ENCODE measurements at regions not wholly inside any gene's neighbourhood (a gene's known extent, or its start where the extent isn't known, plus 50 kb on each side); places are given as distances from the start of the nearest gene placed in this dataset.
"Not testable (repeated sequence)": the region's sequence is repeated elsewhere in the genome, so short reads cannot be mapped to it uniquely, and the experiment has no call there.

DNA sequence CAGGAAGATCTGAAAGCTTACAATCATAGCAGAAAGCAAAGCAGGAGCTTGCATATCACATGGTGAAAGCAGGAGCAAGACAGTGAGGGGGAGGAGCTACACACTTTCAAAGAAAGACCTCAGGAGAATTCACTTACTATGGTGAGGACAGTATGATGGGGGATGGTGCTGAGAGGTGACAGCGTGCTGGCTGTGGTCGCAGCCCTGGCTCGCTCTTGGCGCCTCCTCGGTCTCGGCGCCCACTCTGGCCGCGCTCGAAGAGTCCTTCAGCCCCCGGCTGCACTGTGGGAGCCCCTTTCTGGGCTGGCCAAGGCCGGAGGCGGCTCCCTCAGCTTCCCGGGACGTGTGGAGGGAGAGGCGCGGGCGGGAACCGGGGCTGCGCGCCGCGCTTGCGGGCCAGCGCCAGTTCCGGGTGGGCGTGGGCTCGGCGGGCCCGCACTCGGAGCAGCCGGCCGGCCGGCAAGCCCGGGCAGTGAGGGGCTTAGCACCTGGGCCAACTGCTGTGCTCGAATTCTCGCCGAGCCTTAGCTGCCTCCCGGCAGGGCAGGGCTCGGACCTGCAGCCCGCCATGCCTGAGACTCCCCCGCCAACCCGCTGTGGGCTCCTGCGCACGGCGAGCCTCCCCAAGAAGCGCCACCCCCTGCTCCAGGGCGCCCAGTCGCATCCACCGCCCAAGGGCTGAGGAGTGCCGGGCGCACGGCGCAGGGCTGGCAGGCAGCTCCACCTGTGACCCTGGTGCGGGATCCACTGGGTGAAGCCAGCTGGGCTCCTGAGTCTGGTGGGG lies 131.9 kb upstream of the SPATS2L start:
- no peak for DNase-seq

DNA sequence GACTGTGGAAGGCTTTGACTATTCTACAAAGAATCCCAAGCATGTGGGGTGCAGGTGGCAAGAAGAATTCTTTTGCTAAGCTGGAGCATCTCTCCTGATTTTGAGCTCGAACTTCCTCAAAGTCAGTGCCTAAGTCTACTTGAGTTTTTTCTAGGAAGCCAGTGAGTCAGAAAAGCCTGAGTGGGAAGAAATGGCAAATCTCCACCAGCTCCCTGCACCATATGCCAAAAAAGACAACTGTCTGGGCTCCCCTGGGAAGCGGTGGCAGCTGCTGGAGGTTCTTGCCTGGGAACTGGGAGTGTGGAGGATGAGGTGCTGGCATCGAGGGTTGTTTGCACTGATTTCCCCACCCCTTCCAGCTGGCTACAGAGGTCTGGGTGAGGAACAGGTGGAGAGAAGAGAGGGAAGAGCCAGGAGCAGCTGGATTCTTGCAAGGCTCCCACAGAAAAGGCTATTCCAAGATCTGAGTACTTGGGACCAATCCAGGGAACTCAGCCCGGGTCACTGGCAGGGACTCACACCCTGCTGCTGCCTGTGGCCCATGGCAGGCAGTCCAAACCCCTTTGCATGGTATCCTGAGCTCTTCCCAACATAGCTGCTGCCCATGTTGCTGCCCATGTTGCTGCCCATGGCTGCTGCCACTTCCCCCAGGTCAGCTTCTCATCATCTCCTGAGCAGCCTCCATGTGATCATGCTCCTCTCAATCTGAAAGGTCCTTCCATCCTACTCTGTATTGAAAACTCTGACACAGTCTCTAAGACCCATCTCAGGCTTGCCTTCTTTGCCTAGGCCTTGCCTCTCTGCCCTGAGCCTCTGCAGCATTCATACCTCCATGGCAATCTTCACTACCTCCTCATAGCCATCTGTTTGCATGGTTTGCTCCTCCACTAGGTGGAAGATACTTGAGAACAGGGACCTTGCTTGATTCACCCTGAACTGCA lies 128.3 kb upstream of the SPATS2L start:
- DNase-seq = no peak

DNA sequence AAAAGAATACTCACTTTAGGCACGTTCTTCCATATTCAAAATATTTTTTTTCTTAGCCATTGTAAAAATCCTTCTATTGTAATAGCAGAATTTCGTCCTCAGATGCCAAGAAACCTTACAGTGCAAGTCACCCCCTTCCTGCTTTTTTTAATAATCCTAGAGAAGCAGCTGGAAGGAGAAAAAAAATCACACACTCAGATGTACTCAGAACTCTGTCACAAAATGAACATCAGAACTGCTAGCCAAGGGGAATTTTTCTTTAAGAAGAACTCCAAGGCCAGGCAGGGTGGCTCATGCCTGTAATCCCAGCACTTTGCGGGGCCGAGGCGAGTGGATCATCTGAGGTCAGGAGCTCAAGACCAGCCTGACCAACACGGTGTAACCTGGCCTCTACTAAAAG lies 127.3 kb upstream of the SPATS2L start:
- no peak for DNase-seq

DNA sequence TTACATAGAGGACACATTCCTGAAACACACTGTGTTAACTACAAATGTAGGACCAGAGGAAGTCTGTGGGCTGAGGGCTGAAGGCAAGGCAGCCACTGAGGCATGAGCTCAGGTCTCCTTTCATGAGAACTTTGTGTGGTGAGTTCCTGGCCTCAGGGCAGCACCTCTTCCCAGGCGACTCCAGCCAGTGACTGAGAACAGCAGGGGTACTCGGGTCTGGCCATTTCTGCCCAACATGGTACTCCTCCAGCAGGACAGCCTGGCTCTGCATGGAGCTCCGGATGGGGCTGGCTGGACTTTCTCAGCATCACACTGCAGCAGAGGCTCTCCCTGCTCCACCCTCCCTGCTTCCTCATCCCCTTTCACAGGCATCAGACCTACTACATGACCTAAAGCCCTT lies 125.5 kb upstream of the SPATS2L start:
- DNase-seq = no peak

DNA sequence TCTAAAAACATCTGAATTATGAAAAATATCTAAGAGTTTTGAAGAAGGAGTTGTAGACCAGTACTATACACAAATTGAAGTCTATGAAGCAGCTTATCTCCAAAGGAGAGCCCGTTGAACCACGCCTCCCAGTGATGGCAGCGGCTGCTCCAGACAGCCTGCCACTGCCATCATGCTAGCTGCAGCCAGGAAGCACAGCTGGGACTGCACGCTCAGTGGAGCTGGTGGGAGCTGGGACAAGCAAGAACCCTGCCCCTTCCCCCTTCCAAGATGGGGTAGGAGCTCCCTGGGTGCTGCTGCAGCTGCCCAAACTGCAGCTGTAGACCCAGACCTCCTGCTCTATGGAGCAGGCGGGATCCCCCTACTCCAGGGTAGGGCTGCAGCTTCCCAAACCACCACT lies 124.7 kb upstream of the SPATS2L start:
- DNase-seq = no peak

DNA sequence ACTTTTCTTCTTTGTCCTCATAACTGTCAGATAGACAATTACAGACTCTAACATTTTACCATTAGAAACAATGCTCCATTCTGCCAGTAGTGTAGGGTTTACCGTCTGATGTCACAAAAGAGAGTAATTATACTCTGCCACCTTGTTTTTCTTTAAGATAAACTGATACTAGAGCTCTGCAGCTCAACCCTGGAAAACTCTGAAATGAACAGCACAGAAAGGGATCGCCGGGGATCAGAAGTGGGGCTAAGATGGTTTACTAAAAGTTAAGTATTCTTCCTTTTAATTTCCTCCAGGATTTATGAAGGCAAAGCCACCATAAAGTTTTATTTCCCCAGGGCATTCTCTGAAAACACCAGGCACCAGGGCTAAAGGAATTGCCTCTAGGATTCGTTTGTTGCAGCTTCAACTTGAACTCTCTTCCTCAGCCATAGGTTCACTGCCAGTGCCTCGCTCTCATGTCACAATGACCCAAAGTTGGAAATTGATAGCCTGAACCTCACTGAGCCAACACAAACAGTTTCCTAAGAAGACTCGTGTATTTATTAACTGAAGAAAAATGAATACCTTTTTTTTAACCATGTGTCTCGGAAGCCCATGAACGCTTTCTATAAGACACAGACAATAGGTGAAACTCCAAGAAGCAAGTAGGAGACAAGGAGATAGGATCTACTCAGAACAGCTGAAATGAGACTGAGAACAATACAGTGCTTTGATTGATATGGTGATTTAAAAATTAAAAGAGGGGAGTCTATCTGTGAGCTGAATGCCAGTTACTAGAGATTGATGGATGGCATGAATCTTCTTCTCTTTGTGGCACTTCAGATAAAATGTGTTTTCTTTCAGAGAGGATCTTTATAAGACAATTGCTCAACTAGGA lies 121.5 kb upstream of the SPATS2L start:
- no peak for DNase-seq

DNA sequence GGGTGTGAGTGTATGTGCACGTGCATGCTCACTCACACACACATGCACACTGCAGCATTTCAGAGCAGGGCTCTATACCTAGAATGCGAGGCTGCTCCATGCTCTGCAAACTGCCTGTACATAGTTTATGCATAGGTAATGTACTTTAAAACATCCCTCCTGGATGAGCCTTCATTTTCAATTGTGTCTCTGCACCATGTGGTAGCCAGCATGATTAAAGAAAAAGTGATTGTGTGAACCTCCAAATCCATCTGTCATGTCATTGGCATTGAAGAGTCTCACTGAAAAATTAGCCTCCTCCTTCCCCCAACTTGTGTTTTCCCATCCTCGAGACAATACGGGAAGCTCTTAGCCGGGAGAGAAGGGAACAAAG lies 120.9 kb upstream of the SPATS2L start:
- DNase-seq = no peak

- DNase-seq = no peak
Observed at GRCh38 chr2:200186002-200186401, 120.5 kb upstream of the SPATS2L start.

GRCh38 chr2:200188876-200189275 lies 117.6 kb upstream of the SPATS2L start:
- no peak for DNase-seq

- no peak for DNase-seq
Observed at GRCh38 chr2:200189964-200190363, 116.5 kb upstream of the SPATS2L start.

- no peak for DNase-seq
Observed at GRCh38 chr2:200193331-200193730, 113.2 kb upstream of the SPATS2L start.

DNA sequence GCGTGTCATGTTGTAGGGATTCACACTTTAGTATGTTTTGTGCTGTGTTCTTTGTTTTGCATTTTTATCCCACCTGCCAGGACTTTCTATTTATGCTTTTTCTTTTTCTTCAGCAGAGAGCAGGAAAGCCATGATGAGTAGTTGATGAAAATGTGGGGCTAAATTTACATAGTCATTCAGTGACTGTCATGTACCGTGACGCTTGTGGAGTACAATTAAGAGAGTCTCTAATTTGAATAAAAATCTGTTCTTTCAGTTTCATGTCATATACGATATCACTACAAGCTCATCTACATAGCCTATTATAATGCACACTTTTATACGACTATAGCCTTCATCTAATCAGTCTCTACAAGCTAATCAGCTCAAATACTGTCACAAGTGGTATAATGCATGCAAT lies 112.7 kb upstream of the SPATS2L start:
- DNase-seq = no peak

DNA sequence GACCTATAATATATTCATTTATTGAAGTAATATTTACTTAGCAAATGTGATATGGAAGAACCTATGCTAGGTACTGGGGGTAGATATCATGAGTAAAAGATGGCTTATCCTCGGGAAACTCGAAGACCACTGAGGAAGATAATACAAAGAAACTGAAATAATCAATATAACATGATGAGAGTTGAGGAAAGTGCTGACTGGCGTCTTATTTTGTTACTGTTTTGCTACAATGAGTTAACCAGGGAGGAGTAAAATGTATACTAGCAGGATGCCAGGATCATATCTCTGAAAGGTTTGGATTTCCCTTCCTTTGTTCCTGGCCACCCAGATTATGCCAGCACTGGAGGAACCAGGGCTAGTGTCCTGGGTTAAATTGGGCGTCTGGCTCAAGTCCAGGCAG lies 111.7 kb upstream of the SPATS2L start:
- DNase-seq = no peak

DNA sequence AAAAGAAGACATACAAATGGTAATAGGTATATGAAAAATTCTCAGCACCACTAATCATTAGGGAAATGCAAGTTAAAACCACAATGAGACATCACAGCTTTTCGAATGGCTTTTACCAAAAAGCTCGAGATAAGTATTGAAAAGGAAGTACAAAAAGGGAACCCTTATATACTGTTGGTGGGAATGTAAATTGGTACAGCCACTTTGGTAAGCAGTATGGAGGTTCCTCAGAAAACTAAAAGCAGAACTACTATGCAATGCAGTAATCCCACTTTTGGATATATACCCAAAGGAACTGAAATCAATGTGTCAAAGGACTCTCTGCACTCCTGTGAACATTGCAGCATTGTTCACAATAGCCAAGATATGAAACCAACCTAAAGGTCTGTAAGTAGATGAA lies 107.5 kb upstream of the SPATS2L start:
- peak in 1 of 2 donors; percentile 9 for DNase-seq

DNA sequence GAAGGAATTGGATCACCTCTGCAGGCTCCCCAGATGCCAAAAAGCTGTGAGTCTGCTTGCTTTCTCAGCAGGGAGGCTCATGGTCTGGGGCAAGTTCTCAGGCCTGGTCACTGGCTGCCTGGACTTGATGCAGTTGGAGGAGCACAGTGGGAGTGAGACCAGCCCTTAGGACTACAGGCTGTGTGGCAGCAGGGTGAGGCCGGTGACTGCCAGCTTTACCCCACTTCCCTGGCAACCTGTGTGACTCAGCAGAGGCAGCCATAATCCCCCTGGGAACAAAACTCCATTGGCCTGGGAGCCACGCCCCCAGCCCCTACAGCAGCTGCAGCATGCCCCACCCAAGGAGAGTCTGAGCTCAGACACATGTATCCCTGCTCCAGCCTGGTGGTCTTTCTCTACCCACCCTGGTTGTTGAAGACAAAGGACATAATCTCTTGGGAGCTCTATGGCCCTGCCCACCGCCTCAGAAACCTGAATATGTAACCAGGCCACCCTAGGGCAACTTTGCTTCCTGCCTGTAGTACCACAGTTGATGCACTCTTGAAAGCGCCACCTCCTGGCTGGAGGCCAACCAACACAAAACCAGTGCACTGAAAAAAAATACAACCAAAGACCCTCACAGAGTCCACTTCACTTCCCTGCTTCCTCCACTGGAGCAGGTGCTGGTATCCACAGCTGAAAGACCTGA lies 106.8 kb upstream of the SPATS2L start:
- no peak for DNase-seq

DNA sequence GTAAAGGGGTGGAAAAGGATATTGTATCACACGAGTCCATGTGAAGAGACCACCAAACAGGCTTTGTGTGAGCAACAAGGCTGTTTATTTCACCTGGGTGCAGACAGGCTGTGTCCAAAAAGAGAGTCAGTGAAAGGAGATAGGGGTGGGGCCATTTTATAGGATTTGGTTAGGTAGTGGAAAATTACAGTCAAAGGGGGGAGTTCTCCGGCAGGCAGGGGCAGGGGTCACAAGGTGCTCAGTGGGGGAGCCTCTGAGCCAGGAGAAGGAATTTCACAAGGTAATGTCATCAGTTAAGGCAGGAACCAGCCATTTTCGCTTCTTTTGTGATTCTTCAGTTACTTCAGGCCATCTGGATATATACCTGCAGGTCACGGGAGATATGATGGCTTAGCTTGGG lies 104.7 kb upstream of the SPATS2L start:
- DNase-seq = not testable (repeated sequence)

- no peak for DNase-seq
Observed at GRCh38 chr2:200203381-200203827, 103.1 kb upstream of the SPATS2L start.

GRCh38 chr2:200208041-200208440 lies 98.5 kb upstream of the SPATS2L start:
- DNase-seq = no peak

DNA sequence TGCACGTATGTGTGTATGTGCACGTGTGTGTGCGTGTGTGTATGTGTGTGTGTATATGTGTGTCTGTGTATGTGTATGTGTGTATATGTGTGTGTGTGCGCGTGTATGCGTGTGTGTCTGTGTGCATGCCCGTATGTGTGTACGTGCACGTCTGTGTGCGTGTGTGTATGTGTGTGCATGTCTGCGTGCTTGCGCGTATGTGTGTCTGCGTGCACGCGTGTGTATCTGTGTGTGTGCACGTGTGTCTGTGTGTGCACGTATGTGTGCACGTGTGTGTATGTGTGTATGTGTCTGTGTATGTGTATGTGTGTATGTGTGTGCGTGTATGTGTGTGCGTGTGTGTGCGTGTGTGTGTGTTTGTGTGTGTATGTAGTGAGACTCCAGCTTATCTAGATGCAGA lies 97.5 kb upstream of the SPATS2L start:
- DNase-seq = no peak

- no peak for DNase-seq
Observed at GRCh38 chr2:200211643-200212042, 94.8 kb upstream of the SPATS2L start.

GRCh38 chr2:200212862-200213425 lies 93.5 kb upstream of the SPATS2L start:
- DNase-seq = no peak

DNA sequence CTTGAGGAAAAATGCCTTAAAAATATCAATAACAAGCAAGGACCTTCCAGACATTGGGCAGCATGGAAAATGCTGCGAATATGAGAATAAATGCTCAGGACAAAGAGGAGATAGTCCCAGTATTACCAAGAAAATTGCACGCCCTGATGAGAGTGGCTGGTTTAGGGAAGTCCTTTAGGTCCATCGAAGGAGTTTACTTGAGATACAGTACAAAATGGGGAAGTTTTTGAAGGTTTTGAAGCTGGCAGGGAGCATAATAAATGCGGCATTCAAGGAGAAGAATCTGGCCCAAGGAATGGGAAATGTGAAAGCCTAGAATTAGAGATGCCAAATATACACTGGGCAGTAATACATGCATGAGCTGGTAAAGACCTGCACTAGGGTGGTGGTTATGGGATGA lies 90.2 kb upstream of the SPATS2L start:
- DNase-seq = no peak

Data from CD4-positive, alpha-beta T cell treated with Interleukin-4 for 1 hour (primary cell).